ENCODE measurements at regions not wholly inside any gene's neighbourhood (a gene's known extent, or its start where the extent isn't known, plus 50 kb on each side); places are given as distances from the start of the nearest gene placed in this dataset.
"Not testable (repeated sequence)": the region's sequence is repeated elsewhere in the genome, so short reads cannot be mapped to it uniquely, and the experiment has no call there.

DNA sequence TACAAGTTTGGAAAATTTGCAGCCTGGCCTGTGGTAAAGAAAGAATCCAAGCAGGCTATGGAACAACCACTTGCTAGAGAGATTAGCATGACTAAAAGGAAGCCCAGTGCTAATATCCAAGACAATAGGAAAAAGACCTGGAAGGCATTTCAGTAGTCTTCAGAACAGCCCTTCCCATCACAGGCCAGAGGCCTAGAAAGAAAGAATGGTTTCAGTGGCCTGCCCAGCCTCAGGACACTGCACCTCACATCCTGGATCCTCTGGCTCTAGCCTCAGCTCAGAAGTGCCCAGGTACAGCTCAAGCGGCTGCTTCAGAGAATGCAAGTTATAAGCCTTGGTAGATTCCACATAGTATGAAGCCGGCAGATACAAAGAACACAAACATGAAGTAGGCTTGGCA is 449.8 kb upstream of the AR start:
- TF ChIP-seq YY1 (IDR thresholded peaks at IDR 0.05; ENCODE audit: insufficient read depth, insufficient read length) = no peak
- TF ChIP-seq SUZ12 (IDR thresholded peaks at IDR 0.05; ENCODE audit: extremely low read depth, insufficient read depth, insufficient read length) = no peak
- no peak for TF ChIP-seq ZNF274 (IDR thresholded peaks at IDR 0.05; ENCODE audit: low read depth, low read length)
- H3K4me1 ChIP-seq (ENCODE audit: insufficient read depth, insufficient read length) = peaks cover 3% of the 10 kb centered on the region
- no peaks in the 10 kb centered on the region for H3K36me3 ChIP-seq (ENCODE audit: insufficient read depth, insufficient read length, low read length)
- H3K4me3 ChIP-seq (ENCODE audit: insufficient read length, low read depth) = no peak overlapping the region
- no peak overlapping the region for H3K9ac ChIP-seq (ENCODE audit: insufficient read length, low read depth)
- no peaks in the 10 kb centered on the region for H3K9me3 ChIP-seq (ENCODE audit: insufficient read depth, low read length)
- H3K27me3 ChIP-seq (ENCODE audit: insufficient read depth, insufficient read length) = no peaks in the 10 kb centered on the region
- peak; percentile 73 for DNase-seq (ENCODE audit: low read depth, low spot score)

DNA sequence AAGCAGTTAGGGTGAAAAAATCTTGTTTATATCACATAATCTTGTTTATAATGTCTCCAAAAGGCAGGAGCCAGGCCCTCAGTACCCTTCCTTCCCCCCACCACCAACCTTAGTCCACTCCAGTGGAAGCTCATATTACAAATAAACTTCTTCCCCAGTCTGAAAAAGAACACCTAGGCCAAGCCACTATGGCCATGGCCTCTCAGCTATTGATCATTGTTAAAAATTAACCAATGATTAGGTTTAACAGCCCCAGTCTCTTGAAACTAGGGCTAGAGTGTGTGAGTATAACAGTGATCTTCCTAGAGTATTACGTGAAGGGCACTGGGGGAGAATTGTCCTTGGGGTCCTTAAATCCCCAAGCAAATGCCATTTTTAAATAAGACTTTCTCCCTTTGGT is 411.9 kb upstream of the EDA2R start:
- Histone ChIP-seq H3K36me3 (ENCODE audit: insufficient read depth, insufficient read length, low read length) (no peaks in the 10 kb centered on the region), H3K4me1 (ENCODE audit: insufficient read depth, insufficient read length) (no peaks in the 10 kb centered on the region), H3K27me3 (ENCODE audit: insufficient read depth, insufficient read length) (no peaks in the 10 kb centered on the region), H3K9me3 (ENCODE audit: insufficient read depth, low read length) (no peaks in the 10 kb centered on the region), H3K4me3 (ENCODE audit: insufficient read length, low read depth) (no peak overlapping the region), H3K9ac (ENCODE audit: insufficient read length, low read depth) (no peak overlapping the region)
- DNase-seq (ENCODE audit: low read depth, low spot score) = no peak
- no peak for TF ChIP-seq SUZ12 (IDR thresholded peaks at IDR 0.05; ENCODE audit: extremely low read depth, insufficient read depth, insufficient read length)
- no peak for TF ChIP-seq ZNF274 (IDR thresholded peaks at IDR 0.05; ENCODE audit: low read depth, low read length)
- TF ChIP-seq YY1 (IDR thresholded peaks at IDR 0.05; ENCODE audit: insufficient read depth, insufficient read length) = no peak

DNA sequence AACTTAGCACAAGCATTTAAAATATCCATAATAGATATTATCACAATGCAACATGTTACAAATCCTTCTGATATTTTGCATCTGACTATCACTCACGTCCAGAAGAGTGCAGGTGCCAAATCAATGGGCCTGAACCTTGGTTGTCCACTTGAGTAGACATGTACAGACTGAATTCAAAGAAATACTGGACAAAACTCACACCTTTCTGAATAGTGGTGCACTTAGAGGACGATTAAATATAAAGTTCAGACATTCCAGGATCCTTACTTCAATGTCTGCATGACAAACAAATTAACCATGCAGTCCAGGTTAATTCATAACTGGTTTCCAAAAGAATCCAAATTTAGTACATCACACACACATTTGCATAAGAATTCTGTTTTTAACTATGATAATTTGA is 406.0 kb upstream of the EDA2R start:
- TF ChIP-seq SUZ12 (IDR thresholded peaks at IDR 0.05; ENCODE audit: extremely low read depth, insufficient read depth, insufficient read length) (no peak), ZNF274 (IDR thresholded peaks at IDR 0.05; ENCODE audit: low read depth, low read length) (no peak), YY1 (IDR thresholded peaks at IDR 0.05; ENCODE audit: insufficient read depth, insufficient read length) (no peak)
- no peak for DNase-seq (ENCODE audit: low read depth, low spot score)
- H3K9me3 ChIP-seq (ENCODE audit: insufficient read depth, low read length) = no peaks in the 10 kb centered on the region
- no peak overlapping the region for H3K4me3 ChIP-seq (ENCODE audit: insufficient read length, low read depth)
- no peak overlapping the region for H3K9ac ChIP-seq (ENCODE audit: insufficient read length, low read depth)
- no peaks in the 10 kb centered on the region for H3K36me3 ChIP-seq (ENCODE audit: insufficient read depth, insufficient read length, low read length)
- no peaks in the 10 kb centered on the region for H3K4me1 ChIP-seq (ENCODE audit: insufficient read depth, insufficient read length)
- H3K27me3 ChIP-seq (ENCODE audit: insufficient read depth, insufficient read length) = no peaks in the 10 kb centered on the region

DNA sequence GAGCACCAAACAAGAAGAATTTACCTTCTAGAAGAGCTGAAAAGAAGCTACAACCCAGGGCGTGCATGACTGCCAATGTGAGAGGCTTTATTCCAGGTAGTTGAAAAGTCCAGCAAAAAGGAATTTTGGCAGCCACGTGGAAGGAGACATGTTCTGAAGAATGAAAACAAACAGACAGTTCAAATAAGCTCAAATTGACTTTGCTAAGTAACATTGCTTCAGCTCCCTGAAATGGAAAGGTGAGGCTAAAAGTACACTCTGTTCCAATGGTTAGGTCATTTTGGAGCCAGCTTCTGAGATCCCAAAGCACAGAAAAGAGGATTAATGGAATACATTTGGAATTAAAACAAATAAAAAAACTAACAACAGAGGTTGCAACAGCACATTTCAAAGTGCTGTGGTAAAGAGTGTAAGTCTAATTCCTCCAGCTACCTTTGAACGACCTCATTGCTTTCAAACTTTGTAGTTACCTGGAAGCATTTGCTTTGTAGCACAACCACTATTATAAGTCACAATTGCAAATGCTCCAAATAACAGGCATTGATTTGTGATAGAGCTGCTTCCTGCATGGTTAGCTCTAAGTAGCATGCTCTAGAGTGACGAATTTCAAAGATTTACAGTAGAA is 405.3 kb upstream of the EDA2R start:
- H3K9me3 ChIP-seq (ENCODE audit: insufficient read depth, low read length) = no peaks in the 10 kb centered on the region
- TF ChIP-seq ZNF274 (IDR thresholded peaks at IDR 0.05; ENCODE audit: low read depth, low read length) = no peak
- no peak for TF ChIP-seq YY1 (IDR thresholded peaks at IDR 0.05; ENCODE audit: insufficient read depth, insufficient read length)
- no peak for TF ChIP-seq SUZ12 (IDR thresholded peaks at IDR 0.05; ENCODE audit: extremely low read depth, insufficient read depth, insufficient read length)
- no peaks in the 10 kb centered on the region for H3K4me1 ChIP-seq (ENCODE audit: insufficient read depth, insufficient read length)
- no peaks in the 10 kb centered on the region for H3K27me3 ChIP-seq (ENCODE audit: insufficient read depth, insufficient read length)
- no peak overlapping the region for H3K9ac ChIP-seq (ENCODE audit: insufficient read length, low read depth)
- H3K4me3 ChIP-seq (ENCODE audit: insufficient read length, low read depth) = no peak overlapping the region
- no peaks in the 10 kb centered on the region for H3K36me3 ChIP-seq (ENCODE audit: insufficient read depth, insufficient read length, low read length)
- DNase-seq (ENCODE audit: low read depth, low spot score) = no peak

DNA sequence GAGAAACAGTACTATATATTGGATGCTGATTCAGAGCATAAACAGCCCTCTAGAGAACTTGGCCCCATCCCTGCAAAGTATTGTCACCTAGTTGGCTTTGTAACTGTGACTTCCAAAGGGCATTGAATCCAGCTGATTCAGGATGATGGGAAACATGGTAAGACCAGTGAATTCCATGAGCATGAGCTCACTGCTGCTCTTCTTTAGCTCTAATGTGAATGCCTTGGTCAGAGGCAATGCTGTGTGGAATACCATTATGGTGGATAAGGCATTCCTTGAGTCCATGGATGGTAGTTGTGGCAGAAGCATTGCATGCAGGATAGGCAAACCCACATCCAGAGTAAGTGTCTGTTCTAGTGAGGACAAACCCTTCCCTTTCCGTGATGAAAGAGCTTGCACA is 365.6 kb upstream of the EDA2R start:
- Histone ChIP-seq H3K9ac (ENCODE audit: insufficient read length, low read depth) (no peak overlapping the region), H3K36me3 (ENCODE audit: insufficient read depth, insufficient read length, low read length) (no peaks in the 10 kb centered on the region), H3K27me3 (ENCODE audit: insufficient read depth, insufficient read length) (no peaks in the 10 kb centered on the region), H3K4me1 (ENCODE audit: insufficient read depth, insufficient read length) (no peaks in the 10 kb centered on the region), H3K9me3 (ENCODE audit: insufficient read depth, low read length) (peaks cover 14% of the 10 kb centered on the region; the same call in 1 of the 2 replicates), H3K4me3 (ENCODE audit: insufficient read length, low read depth) (no peak overlapping the region)
- TF ChIP-seq SUZ12 (IDR thresholded peaks at IDR 0.05; ENCODE audit: extremely low read depth, insufficient read depth, insufficient read length) = no peak
- no peak for TF ChIP-seq ZNF274 (IDR thresholded peaks at IDR 0.05; ENCODE audit: low read depth, low read length)
- no peak for DNase-seq (ENCODE audit: low read depth, low spot score)

DNA sequence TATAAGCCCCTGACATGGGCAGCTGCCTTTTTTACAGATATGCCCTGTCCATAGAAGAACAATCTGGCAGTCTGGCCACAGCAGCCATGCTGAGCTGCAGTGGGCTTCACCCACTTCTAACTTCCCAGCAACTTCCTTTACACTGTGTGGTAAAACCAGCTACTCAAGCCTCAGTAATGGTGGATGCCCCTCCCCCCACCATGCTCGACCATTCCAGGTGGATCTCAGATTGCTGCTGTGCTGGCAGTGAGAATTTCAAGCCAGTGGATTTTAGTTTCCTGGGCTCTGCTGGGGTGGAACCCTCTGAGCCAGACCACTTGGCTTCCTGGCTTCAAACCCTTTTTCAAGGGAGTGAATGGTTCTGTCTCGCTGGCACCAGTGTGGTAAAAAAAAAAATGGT is 355.9 kb upstream of the EDA2R start:
- Histone ChIP-seq H3K9ac (ENCODE audit: insufficient read length, low read depth) (no peak overlapping the region), H3K4me3 (ENCODE audit: insufficient read length, low read depth) (no peak overlapping the region), H3K27me3 (ENCODE audit: insufficient read depth, insufficient read length) (no peaks in the 10 kb centered on the region), H3K4me1 (ENCODE audit: insufficient read depth, insufficient read length) (peaks cover 4% of the 10 kb centered on the region), H3K9me3 (ENCODE audit: insufficient read depth, low read length) (no peaks in the 10 kb centered on the region), H3K36me3 (ENCODE audit: insufficient read depth, insufficient read length, low read length) (no peaks in the 10 kb centered on the region)
- TF ChIP-seq YY1 (IDR thresholded peaks at IDR 0.05; ENCODE audit: insufficient read depth, insufficient read length) (no peak), SUZ12 (IDR thresholded peaks at IDR 0.05; ENCODE audit: extremely low read depth, insufficient read depth, insufficient read length) (no peak), ZNF274 (IDR thresholded peaks at IDR 0.05; ENCODE audit: low read depth, low read length) (no peak)
- no peak for DNase-seq (ENCODE audit: low read depth, low spot score)

DNA sequence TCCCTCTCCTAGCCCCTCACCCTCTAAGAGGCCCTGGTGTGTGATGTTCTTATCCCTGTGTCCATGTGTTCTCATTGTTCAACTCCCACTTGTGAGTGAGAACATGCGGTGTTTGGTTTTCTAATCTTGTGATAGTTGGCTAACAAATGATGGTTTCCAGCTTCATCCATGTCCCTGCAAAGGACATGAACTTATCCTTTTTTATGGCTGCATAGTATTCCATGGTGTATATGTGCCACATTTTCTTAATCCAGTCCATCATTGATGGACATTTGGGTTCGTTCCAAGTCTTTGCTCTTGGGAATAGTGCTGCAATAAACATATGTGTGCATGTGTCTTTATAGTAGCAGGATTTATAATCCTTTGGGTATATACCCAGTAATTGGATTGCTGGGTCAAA is 353.2 kb upstream of the EDA2R start:
- H3K4me1 ChIP-seq (ENCODE audit: insufficient read depth, insufficient read length); H3K36me3 ChIP-seq (ENCODE audit: insufficient read depth, insufficient read length, low read length); H3K4me3 ChIP-seq (ENCODE audit: insufficient read length, low read depth); DNase-seq (ENCODE audit: low read depth, low spot score); H3K9me3 ChIP-seq (ENCODE audit: insufficient read depth, low read length); H3K27me3 ChIP-seq (ENCODE audit: insufficient read depth, insufficient read length); H3K9ac ChIP-seq (ENCODE audit: insufficient read length, low read depth): not testable (repeated sequence)

DNA sequence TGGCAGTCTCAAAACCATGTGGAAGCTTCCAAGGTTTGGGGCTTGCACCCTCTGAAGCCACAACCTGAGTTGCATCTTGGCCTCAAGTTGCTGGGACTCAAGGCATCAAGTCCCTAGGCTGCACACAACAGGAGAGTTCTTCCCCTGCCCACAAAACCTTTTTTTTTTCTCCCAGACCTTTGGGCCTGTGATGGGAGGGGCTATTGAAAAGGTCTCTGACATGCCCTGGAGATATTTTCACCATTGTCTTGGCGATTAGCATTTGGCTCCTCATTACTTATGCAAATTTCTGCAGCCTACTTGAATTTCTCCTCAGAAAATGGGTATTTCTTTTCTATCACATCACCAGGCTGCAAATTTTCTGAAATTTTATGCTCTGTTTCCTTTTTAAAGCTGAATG is 349.5 kb upstream of the EDA2R start:
- Histone ChIP-seq H3K27me3 (ENCODE audit: insufficient read depth, insufficient read length) (no peaks in the 10 kb centered on the region), H3K4me3 (ENCODE audit: insufficient read length, low read depth) (no peak overlapping the region), H3K9ac (ENCODE audit: insufficient read length, low read depth) (no peak overlapping the region), H3K9me3 (ENCODE audit: insufficient read depth, low read length) (no peaks in the 10 kb centered on the region), H3K4me1 (ENCODE audit: insufficient read depth, insufficient read length) (peaks cover 5% of the 10 kb centered on the region), H3K36me3 (ENCODE audit: insufficient read depth, insufficient read length, low read length) (no peaks in the 10 kb centered on the region)
- no peak for TF ChIP-seq ZNF274 (IDR thresholded peaks at IDR 0.05; ENCODE audit: low read depth, low read length)
- no peak for TF ChIP-seq YY1 (IDR thresholded peaks at IDR 0.05; ENCODE audit: insufficient read depth, insufficient read length)
- peak; percentile 40 for DNase-seq (ENCODE audit: low read depth, low spot score)
